Umbilical cord (tissue), 1 donor: ENCODE measurements at regions not wholly inside any gene's neighbourhood (a gene's known extent, or its start where the extent isn't known, plus 50 kb on each side); places are given as distances from the start of the nearest gene placed in this dataset.
A peak's percentile ranks its signal among the peaks of the same experiment; 100 is the strongest.

ENCODE experiments used
- DNase-seq: peaks from one replicate; pipeline ENCODE4 v3.0.0-alpha.2; 2015; ENCODE audit warnings: low spot score

DNA sequence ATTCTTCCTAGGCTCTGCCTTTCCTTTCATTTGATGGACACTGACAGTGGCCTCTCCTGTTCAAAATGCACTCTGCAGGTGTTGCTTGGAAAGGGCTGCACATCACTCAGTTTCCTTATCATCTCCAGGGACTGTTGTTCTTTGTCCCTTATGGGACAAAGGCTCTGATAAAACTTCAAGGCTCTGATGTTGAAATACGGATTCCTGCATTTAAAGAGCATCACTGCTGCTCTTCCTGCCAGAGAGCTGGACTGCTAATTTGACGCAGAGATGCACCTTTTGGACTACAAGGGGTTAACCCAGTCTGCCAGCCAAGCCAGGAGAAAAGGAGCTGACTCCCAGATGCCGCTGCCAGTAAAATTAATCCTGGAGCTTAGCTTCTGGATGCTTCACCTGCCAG, 952.1 kb downstream of the DIAPH3 start:
- DNase-seq: no peak

DNA sequence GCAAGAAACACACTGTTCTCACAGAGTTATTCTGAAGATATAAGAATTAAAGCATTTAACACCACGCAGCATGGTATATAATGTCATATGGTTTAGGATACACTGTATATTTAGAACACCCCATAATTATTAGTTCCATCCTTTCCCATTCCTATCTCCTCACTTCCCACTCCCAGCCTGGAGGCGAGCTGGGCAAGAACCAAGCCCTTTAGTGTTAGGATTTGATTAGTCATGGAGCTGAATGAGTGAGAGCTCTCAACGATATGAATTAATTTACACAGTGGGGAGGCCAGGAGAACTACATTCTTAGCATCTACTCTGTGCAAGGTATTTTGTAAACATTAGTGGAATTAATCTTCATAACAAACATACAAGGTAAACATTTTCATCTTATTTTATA, 934.3 kb downstream of the DIAPH3 start:
- no peak for DNase-seq

GRCh38 chr13:59229861-59230260, 933.9 kb downstream of the DIAPH3 start:
- DNase-seq: peak; percentile 41

GRCh38 chr13:59230484-59231264, 933.1 kb downstream of the DIAPH3 start:
- no peak for DNase-seq

GRCh38 chr13:59236309-59236919, 927.3 kb downstream of the DIAPH3 start:
- no peak for DNase-seq

DNA sequence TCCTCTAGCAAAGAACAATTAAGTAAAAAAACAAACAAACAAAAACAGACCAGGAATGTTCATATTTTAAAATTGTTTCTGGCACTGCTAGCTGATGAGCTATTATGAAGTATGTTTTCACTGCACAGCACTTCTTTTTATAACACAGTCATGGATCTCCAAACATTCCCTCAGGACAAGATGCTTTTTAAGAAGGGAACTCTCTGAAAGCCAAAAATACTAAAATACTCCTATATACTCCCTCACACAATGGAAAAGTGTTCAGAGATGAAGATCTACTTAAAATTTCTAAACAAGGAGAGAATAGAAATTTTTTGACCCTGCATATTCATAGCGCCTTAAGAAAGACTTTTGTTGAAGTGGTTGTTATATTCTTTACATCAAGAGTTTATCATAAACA, 926.8 kb downstream of the DIAPH3 start:
- DNase-seq: no peak

- no peak for DNase-seq
Measured at GRCh38 chr13:59247171-59247570, 916.6 kb downstream of the DIAPH3 start.

GRCh38 chr13:59250336-59251189, 913.2 kb downstream of the DIAPH3 start:
- peak; percentile 56 for DNase-seq

DNA sequence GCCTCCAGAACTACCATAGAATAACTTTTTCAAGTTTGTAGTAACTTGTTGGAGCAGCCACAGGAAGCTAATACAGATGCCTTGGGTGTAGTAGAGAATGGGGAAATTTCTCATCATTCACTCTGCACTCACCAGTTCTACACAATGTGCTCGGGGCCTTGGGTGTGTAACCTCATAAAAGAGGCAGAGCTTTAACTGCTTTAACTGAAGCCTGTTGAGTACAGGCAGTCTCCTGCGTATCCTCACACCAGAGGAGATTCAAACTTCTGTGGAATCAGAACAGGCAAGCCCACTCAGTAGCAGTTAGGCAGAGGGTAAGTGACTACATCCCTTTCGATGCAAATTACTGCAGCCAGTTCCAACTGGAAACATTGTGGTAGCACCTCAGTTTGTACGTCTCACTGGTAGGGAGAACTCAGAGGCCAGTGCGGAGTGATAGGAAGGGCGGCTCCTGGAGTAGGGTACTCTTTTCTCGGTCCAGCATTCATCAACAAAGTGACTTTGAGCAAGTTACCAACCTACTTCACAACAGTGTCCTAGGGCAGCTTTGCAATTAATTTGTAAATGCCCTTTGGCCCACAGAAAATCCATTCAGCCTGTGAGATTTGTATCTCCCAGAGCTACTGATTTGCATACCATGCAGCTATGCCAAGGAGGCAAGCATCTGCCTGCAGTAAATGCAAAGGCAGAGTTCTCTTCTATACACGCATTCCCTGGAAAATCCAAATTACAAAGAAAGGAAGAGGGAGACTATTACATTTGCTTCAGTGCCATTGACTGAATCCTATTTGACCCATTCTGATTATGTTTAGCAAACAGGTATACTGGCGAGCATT, 904.3 kb downstream of the DIAPH3 start:
- DNase-seq: no peak

DNA sequence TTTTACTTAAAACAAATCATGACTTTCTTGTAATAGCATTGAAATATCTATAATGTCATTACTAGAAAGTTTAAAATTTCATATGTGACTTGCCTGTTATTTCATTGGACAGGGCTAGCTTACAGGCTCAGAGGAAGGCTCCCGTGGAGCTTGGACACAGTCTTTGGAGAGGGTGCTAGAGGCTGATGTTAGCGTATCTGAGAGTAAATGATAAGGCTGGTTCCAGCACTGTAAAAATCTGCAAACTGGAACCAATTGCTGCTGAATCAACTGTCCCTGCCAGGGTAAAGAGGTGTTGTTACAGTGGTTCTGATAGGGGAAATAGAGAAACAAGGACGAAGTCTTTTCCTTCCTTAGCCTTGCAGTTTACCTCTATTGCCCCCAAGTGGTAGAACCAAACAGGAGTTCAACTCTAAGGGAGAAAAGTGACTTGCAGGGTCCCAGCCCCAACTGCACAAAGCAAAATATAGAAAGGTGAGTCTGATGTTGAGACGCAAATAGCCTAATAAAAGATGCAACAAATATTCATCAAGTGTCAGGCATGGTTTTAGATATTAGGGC, 901.7 kb downstream of the DIAPH3 start:
- DNase-seq: no peak

- no peak for DNase-seq
Measured at GRCh38 chr13:59263531-59263930, 900.2 kb downstream of the DIAPH3 start.

GRCh38 chr13:59266478-59267063, 897.2 kb downstream of the DIAPH3 start:
- no peak for DNase-seq

DNA sequence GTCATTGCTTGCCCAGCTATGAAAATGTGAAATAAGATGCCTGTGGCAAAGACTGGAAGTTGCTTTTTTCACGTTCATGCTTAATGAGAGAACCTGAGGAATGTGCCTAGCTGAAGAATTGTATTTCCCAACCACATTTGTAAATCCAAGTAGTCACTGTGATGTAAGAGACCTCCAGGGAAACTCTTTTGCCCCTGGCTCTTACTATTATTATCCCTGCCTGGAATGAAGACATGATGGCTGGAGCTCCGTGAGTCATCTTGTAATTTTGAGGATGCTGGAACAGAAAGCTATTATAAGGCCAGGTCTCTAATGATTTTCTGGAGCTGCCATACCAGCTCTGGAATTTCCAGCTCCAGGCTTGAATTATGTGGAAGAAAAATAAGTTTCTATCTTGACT, 894.3 kb downstream of the DIAPH3 start:
- no peak for DNase-seq

DNA sequence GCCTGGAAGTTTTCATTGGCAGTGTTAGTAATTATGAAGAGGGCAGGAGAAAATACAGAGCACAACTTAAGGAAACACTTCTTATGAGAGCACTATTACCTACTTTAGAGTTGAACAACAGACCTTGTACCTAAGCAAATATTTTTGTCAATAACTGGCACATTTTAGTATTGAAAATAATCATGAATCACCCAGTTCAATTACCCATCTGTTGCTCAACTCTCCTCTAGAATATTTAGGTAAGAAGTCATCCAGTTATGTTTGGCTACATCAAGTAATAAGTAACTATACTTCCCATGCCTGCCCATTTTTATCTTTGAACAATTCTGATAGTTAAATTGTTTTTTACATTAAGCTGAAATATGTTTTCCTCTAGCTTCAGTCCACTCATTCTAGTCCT, 893.4 kb downstream of the DIAPH3 start:
- no peak for DNase-seq

DNA sequence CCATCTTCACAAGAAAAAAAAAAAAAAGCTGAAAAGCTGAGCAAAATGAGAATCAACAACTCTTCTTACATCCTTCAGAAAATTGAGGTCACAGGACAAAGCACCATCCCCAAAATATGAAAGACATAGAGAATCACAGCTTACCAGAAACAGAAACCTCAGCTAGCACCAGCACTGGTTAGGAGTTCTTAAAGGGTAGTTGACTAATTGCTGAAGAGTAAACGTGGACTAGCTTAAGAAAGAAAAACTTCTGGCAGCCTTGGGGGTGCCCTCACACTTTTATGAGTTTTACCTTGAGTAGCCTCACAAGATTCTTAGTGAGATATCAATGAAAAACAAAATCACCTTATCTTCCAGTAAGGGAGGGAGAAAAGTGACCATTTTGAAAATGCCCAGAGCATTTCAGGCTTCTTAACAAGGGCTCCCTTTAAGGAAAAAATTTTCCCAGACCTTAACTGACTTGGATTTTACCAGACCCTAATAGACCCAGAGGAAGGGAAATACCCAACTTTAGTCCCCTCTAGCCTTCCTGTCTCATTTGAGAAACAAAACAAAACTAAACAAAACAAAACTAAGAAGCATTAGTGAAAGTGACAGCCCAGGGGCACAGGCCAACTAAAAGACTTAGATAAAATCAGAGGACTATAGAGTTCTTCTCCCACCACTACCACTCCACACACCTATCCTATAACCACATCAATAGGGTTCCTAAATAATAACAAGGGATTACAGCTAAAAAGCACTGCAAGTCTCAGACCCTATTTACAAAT, 888.6 kb downstream of the DIAPH3 start:
- DNase-seq: no peak

DNA sequence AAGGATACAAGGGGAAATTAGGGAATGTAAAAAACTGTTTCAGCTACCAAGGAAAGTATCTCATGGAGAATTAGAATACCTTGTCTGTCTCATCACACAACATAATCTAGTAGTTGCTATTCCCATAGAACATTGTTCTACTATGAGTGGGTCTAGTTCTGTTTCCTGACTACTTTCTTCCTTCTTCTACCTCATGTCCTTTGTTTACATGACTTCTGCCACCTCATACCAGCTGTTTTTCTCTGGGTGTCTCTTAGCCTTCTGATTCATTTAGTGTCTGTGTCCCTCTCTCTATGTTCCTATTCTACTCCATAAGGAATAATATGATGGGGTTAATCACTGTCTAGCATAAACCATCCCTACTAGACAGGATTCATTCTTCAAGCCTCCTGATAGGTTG, 887.3 kb downstream of the DIAPH3 start:
- no peak for DNase-seq

DNA sequence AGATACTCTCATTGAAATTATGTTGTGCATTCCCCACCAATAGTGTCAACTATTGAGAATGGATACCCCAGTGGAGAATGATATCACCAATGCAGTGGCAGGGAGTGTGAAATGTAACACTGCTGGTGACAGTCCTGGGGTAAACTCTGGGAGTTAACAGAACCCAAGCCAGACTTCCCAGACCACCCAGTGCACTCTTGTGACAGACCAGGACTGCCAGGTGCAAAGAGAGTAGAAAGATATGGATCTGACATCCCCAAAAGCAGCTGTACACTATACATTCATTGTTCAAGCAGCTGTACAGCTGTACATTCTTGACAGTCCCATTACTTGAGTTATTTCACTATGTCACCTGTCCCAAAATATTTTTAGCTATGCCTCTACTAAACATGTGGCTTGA, 886.6 kb downstream of the DIAPH3 start:
- no peak for DNase-seq

DNA sequence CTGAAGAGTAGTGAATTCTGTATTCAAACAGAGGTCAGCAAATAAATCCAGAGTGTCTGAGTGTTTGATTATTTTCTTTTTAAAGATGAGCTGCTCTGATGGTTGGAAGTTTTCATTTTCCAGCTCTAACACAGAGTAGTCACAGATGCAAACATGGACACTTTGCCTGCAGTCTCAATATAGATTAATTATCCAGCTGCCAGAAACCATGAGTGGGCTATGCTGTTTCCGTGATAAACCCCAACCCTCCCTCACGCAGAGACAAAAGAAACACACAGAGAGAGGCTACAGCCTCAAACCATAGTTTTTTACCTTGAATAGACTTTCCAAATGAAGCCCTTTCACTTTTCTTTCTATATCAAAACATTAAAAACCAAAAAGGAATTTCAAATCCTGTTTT, 884.7 kb downstream of the DIAPH3 start:
- DNase-seq: no peak

- DNase-seq: no peak
Measured at GRCh38 chr13:59279576-59279975, 884.2 kb downstream of the DIAPH3 start.

- no peak for DNase-seq
Measured at GRCh38 chr13:59280297-59280696, 883.4 kb downstream of the DIAPH3 start.
